ENCODE measurements at regions not wholly inside any gene's neighbourhood (a gene's known extent, or its start where the extent isn't known, plus 50 kb on each side); places are given as distances from the start of the nearest gene placed in this dataset.

GRCh38 chr4:27964095-27964494 lies 1103.5 kb downstream of the STIM2 start:
- H3K27ac Mint-ChIP-seq: no peak overlapping the region
- TF ChIP-seq ZNF331 (CRISPR knock-in tag; IDR thresholded peaks at IDR 0.05; ENCODE audit: low read depth) (no peak), CTCF (conservative IDR thresholded peaks at IDR 0.05; ENCODE audit: low read depth in 2 of 2) (no peak), STAT1 (IDR thresholded peaks at IDR 0.05; ENCODE audit: unreplicated experiment) (no peak), POLR2AphosphoS5 (IDR thresholded peaks at IDR 0.05; ENCODE audit: low read depth) (no peak)
- Histone ChIP-seq H3K4me1 (ENCODE audit: insufficient read depth) (peaks cover 3% of the 10 kb centered on the region; the same call in 1 of the 2 replicates), H3K27me3 (ENCODE audit: insufficient read depth) (no peaks in the 10 kb centered on the region), H2AFZ (no peak overlapping the region), H3K4me3 (no peak overlapping the region), H3K27ac (ENCODE audit: low read depth) (no peak overlapping the region), H3F3A (replicated peaks; ENCODE audit: low read depth) (no peaks in the 10 kb centered on the region), H3K79me2 (replicated peaks; ENCODE audit: insufficient read depth) (no peaks in the 10 kb centered on the region), H4K20me1 (replicated peaks; ENCODE audit: insufficient read depth) (no peaks in the 10 kb centered on the region), H3K9me2 (ENCODE audit: insufficient read depth) (peaks cover 15% of the 10 kb centered on the region), H3K4me2 (no peak overlapping the region), H3K36me3 (ENCODE audit: insufficient read depth) (no peaks in the 10 kb centered on the region)
- no peaks in the 10 kb centered on the region for H3K9me3 Mint-ChIP-seq
- no peak overlapping the region for H3K4me3 Mint-ChIP-seq
- no peaks in the 10 kb centered on the region for H3K27me3 Mint-ChIP-seq (ENCODE audit: insufficient read depth, low read depth, poor library complexity)
- DNase-seq (ENCODE audit: low spot score) (no peak), ATAC-seq (no peak)
- H3K36me3 Mint-ChIP-seq (ENCODE audit: low read depth): peaks cover 3% of the 10 kb centered on the region; the same call in 1 of the 3 replicates
- peaks cover 10% of the 10 kb centered on the region for H3K4me1 Mint-ChIP-seq

GRCh38 chr4:27966664-27967063 lies 1106.0 kb downstream of the STIM2 start:
- no peak overlapping the region for H3K27ac Mint-ChIP-seq
- H3K36me3 ChIP-seq (ENCODE audit: insufficient read depth): no peaks in the 10 kb centered on the region
- H3K27me3 ChIP-seq (ENCODE audit: insufficient read depth): no peaks in the 10 kb centered on the region
- H2AFZ ChIP-seq: no peak overlapping the region
- no peaks in the 10 kb centered on the region for H3K27me3 Mint-ChIP-seq (ENCODE audit: insufficient read depth, low read depth, poor library complexity)
- H3F3A ChIP-seq (replicated peaks; ENCODE audit: low read depth): no peaks in the 10 kb centered on the region
- H3K9me2 ChIP-seq (ENCODE audit: insufficient read depth): peaks cover 21% of the 10 kb centered on the region
- H3K4me1 Mint-ChIP-seq: peaks cover 22% of the 10 kb centered on the region
- peaks cover 3% of the 10 kb centered on the region; the same call in 1 of the 2 replicates for H3K4me1 ChIP-seq (ENCODE audit: insufficient read depth)
- H3K36me3 Mint-ChIP-seq (ENCODE audit: low read depth): peaks cover 3% of the 10 kb centered on the region; the same call in 1 of the 3 replicates
- H3K4me3 Mint-ChIP-seq: no peak overlapping the region
- no peaks in the 10 kb centered on the region for H3K79me2 ChIP-seq (replicated peaks; ENCODE audit: insufficient read depth)
- no peaks in the 10 kb centered on the region for H4K20me1 ChIP-seq (replicated peaks; ENCODE audit: insufficient read depth)
- H3K4me2 ChIP-seq: no peak overlapping the region
- H3K9me3 Mint-ChIP-seq: no peaks in the 10 kb centered on the region
- H3K27ac ChIP-seq (ENCODE audit: low read depth): no peak overlapping the region
- H3K4me3 ChIP-seq: no peak overlapping the region
- DNase-seq (ENCODE audit: low spot score) (no peak), ATAC-seq (no peak)
- no peak for TF ChIP-seq STAT1 (IDR thresholded peaks at IDR 0.05; ENCODE audit: unreplicated experiment)
- TF ChIP-seq ETS1 (IDR thresholded peaks at IDR 0.05): no peak
- TF ChIP-seq ZNF114 (CRISPR knock-in tag; IDR thresholded peaks at IDR 0.05): no peak
- no peak for TF ChIP-seq EZH2 (IDR thresholded peaks at IDR 0.05; ENCODE audit: low read depth, unreplicated experiment)
- TF ChIP-seq REST (IDR thresholded peaks at IDR 0.05; ENCODE audit: unreplicated experiment): no peak
- TF ChIP-seq ZNF331 (CRISPR knock-in tag; IDR thresholded peaks at IDR 0.05; ENCODE audit: low read depth): no peak
- TF ChIP-seq NANOG (IDR thresholded peaks at IDR 0.05; ENCODE audit: borderline replicate concordance): no peak
- TF ChIP-seq JUNB (IDR thresholded peaks at IDR 0.05; ENCODE audit: unreplicated experiment): no peak
- no peak for TF ChIP-seq CTCF (conservative IDR thresholded peaks at IDR 0.05; ENCODE audit: low read depth in 2 of 2)
- TF ChIP-seq CREB1 (CRISPR knock-in tag; IDR thresholded peaks at IDR 0.05; ENCODE audit: low read depth): no peak
- TF ChIP-seq EZH2phosphoT487 (IDR thresholded peaks at IDR 0.05; ENCODE audit: unreplicated experiment): no peak
